HG03108 (cell line): ENCODE measurements at regions not wholly inside any gene's neighbourhood (a gene's known extent, or its start where the extent isn't known, plus 50 kb on each side); places are given as distances from the start of the nearest gene placed in this dataset.

Experiments used
- ATAC-seq: cut with Tn5 transposase; IDR thresholded peaks from one replicate; pipeline ENCODE4 v1.9.1; 2021; ENCODE audit warnings: moderate library complexity; ENCODE audit not compliant: unreplicated experiment

DNA sequence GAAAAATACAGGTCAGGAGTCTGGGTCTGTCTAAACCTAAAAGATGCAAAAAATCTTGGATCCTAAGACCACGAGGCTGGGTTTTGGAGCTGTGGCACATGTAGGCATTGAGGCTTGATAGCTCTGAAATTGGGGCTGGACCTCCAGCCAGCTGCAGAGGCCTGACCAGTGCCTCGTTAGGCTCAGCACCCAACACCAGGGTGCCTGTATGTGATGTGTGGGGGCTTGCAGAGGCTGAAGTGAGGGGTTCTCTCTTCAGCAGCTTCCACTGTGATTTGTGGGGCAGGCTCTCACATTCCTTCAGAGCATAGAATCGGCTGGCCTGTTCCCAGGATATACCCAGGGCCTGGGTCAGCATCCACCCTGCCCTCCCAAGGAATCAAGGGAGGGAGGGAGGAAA lies 247.8 kb downstream of the BUB3 start:
- no peak for ATAC-seq

- peak; percentile 66 for ATAC-seq
Measured at GRCh38 chr10:123402656-123403055, 248.5 kb downstream of the BUB3 start.

GRCh38 chr10:123404357-123404756 lies 250.2 kb downstream of the BUB3 start:
- no peak for ATAC-seq

DNA sequence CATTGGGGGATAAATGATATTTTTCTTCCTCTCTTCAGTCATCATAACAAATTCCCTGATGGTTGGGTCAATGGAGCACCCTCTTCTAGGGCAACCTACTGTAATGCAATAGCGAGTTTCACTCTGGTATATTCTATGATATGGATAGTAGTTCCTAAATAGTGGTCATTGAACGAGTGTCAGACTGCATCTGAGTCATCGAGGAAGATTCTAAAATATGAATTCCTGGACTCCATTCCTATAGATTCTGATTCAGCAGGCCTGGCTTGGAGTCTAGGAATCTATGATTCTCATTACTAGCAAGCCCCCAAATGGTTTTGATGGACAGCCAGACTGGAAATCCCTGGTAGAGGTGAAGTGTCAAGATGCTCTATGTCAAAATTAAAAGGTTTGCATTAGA lies 254.5 kb downstream of the BUB3 start:
- ATAC-seq: no peak

DNA sequence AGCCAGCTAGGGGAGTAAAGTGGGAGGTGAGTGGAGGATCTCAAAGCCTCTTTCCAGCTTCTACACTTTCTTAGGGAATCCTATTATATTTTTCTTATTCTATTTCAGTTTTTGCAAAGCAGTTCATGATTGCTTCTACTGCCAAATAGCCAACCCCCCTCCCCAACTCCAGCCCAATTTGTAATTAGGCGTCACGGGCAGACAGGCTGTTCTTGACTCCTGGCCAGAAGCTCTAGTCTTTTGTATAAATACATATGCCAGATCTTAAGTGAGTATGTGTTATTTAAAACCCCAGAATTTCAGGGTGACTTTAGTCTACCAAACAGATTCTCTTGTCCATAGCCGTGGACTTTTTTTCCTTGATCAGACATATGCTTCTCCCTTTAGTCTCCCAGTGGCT lies 255.2 kb downstream of the BUB3 start:
- ATAC-seq: no peak

DNA sequence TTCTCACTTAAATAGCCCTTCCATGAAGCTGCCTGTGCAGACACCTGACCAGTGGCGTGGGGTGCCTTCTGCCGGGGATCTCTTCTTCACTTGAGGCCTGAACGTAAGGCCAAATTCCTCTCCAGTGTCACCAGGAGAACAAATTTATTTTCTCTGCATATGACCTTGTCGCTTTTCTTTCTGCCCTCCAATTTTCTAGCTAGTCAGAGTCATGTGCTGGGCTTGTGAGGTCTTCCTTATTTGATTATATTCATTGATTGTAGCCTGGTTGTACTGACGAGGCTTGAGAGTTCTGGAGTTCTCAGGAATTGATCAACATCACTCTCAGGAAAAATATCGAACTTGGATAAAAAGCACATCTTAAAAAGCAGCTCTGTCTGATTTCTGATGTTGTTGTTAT lies 255.7 kb downstream of the BUB3 start:
- no peak for ATAC-seq

DNA sequence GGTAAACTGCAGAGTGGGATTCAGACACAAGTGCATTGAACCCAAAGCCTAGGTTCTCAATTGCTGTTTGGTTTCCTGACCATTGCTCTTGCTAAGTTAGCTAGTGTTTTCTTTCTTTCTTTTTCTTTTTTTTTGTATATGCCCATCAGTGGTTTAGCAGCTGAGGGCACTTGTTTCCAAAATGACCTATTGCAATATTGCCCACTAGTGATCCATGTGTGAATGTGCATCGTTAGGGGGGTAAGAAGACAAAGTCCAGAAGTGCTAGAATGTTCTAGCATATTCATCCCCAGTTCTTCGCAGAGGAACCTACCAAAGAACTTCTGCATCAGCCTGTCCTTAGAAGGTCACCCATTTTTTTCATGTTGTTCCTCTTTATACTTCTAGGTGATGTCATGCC lies 252.8 kb upstream of the GPR26 start:
- no peak for ATAC-seq

DNA sequence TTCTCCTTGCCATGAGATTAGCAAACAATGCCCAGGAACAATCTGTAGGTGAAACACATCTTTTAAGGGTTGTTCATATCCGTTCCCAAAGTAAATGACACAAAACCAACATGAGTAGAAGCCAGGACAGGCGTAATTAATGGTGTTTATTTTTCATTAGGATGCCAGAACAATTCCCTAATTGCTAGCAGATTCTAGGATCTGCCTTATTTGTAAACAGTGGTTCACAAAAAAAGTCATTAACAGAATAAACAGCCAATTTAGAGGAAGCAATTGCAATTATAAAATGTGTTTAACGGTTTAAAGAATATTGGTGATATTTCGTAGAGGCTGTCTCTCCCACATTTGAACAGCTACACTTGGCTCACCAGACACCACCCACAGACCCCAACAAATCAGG lies 250.6 kb upstream of the GPR26 start:
- ATAC-seq: no peak

GRCh38 chr10:123417414-123417813 lies 248.7 kb upstream of the GPR26 start:
- no peak for ATAC-seq

- ATAC-seq: no peak
Measured at GRCh38 chr10:123421461-123421860, 244.7 kb upstream of the GPR26 start.

GRCh38 chr10:123422261-123422660 lies 243.9 kb upstream of the GPR26 start:
- ATAC-seq: no peak

DNA sequence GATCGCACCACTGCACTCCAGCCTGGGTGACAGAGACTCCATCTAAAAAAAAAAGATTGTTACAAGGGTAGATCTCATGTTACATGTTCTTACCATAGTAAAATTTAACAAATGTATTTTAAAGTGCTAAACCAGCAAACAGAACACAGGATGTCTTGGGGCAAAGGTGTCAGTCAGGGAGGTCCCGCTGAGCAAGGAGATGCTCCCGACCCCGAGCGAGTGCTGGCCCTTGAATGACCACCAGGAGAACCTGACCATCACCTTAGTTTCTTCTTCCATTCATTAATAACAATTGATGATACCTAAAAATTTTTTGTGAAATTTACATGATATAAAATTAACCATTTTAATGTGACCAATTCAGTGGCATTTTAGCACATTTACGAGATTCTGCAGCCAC lies 241.6 kb upstream of the GPR26 start:
- ATAC-seq: no peak

DNA sequence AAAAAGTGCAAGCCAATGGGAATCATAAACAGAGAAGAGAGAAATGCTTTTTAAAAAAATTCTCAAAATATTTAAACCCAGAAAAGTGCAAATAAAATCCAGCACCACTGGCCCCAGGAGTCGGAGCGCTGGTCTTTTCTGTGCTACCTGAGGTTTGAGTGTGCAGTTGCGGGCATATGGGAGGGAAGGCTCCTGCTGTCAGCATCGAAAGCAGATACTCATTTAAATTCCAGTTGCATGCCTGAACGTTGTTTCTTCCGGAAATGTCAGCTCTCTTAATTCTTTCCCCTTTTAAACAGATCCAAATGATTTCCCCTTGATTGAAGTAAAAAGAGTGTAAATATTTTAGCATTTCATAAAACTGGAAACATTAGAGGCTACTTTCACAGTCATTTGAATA lies 240.5 kb upstream of the GPR26 start:
- ATAC-seq: no peak

DNA sequence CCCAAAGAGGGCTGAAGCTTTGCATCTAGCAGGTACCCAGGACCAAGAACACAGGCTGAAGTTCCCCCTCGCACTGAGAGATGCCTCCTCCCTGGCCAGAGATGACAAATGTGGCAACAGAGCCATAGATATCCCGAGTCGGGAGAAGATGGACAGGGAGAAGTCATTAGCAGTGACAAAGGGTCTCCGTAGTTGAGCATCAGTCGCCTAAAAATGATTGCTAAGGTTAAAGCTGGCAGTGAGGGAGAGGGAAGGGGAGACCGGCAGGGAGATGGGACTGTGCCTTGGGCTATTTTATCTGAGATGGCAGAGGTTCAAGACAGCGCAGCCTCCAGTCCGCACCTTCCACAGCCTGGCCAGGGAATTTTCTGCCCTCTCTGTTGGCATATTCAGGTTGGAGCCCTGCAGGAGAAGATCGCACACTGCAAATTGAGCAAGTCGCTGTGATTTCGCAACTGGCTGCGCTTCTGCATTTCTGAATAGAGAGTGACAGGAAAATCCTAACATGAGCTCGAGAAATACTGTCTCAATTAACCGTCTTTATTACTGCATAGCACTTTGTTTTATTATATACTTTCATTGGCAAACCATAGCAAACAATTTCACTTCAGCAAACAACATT lies 238.9 kb upstream of the GPR26 start:
- ATAC-seq: no peak

DNA sequence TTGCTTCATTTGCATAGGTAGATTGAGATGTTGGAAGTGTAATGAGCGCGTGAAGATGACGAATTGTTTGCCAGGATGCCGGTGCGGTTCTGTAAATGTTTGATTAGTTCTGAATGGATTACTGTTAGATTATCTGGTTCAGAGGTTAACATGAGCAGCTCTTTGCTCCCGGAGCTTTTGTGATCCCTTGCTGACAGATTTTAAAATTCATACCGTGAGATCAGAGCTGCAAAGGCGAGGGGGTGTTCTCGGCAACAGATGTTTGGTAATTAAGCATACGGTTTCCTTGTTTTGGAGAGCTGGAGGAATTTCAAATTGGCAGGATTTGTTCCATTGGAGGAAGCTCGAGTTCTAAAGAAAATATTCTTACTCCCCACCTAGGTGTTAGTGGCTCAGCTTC lies 237.8 kb upstream of the GPR26 start:
- ATAC-seq: no peak

- ATAC-seq: no peak
Measured at GRCh38 chr10:123429706-123430221, 236.4 kb upstream of the GPR26 start.

GRCh38 chr10:123433539-123433938 lies 232.6 kb upstream of the GPR26 start:
- no peak for ATAC-seq

DNA sequence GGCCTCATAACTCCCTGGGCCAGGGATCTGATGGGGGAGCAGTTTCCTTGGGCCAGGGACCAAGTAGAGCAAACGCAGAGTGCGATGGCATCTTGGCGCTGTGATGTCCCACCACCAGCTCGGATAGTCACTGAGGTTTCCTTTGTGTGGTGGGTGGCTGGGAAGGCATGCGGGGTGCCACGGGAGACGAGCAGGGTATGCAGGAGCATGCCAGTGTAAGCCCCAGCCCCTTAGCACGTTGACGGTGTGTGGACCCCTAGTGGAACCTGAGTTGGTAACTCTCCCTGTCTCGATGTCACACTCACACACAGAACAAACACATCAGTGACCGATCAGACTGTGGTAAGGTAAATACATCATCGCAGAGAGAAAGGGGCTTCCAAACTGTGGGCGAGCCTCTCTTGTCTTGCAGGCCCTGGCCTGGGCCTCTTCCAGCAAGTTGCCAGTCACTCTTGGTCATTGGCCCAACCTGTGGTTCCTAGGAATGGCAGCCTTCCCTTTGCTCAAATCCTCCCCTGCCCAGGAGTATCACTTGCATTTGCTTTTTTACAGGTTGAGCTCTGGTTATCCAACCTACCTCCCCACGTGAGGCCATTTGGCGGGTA lies 231.6 kb upstream of the GPR26 start:
- no peak for ATAC-seq

DNA sequence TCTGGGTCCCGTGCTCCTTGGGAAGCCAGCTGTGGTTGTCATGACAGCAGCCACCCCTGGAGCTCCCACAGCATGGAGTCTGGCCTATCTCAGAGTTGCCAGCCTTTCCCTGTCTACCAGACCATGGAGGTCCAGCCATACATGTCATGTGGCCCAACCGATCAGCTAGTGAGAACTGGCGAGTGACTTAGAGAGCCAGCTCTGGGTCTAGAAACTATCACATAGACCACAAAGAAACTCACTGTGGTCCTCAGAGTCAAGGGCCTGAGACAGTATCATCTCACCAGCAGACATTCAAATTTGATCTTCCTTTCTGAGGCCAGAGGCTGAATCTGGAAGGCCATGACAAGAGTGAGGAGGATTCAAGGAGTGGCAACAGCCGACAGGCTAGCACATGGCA lies 223.3 kb upstream of the GPR26 start:
- ATAC-seq: peak; percentile 93

DNA sequence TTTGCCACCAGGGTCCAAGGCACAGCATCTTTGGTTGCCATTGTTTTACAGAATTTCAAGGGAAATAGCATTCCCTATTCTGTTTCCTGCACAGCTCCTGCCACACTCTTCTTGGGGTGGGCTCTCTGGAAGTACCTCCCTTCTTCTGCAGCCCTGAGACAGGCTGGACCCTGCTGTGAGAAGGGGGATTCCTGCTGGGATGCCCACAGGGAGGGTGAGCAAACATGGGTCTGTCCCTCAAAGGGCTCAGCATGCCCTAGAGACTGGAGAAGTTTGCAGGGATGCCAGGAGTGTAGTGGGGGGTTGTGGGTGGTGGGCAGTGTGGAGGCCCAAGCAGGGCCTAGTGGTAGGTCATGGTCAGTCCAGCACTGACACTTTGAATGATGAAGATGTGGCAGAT lies 222.2 kb upstream of the GPR26 start:
- no peak for ATAC-seq

GRCh38 chr10:123445261-123445775 lies 220.8 kb upstream of the GPR26 start:
- ATAC-seq: no peak

GRCh38 chr10:123446449-123447156 lies 219.6 kb upstream of the GPR26 start:
- ATAC-seq: no peak
